ENCODE measurements at regions not wholly inside any gene's neighbourhood (a gene's known extent, or its start where the extent isn't known, plus 50 kb on each side); places are given as distances from the start of the nearest gene placed in this dataset.

- TF ChIP-seq CTCF (IDR thresholded peaks at IDR 0.05), result no peak
- TF ChIP-seq POLR2A (IDR thresholded peaks at IDR 0.05), result no peak
Observed at GRCh38 chr13:74695021-74695800, 561.0 kb upstream of the KLF12 start.
